PC-3 (cell line): ENCODE measurements at regions not wholly inside any gene's neighbourhood (a gene's known extent, or its start where the extent isn't known, plus 50 kb on each side); places are given as distances from the start of the nearest gene placed in this dataset.

Source experiments
- ATAC-seq: fragments of 200-7000 bp; cut with Tn5 transposase; 2 replicates; pipeline ENCODE4 v1.9.1; 2020; ENCODE audit warnings: mild to moderate bottlenecking, moderate library complexity
- BruUV-seq: library from RNA; stranded (reverse); fragments of 400-500 nt; replicated peaks from 2 replicates; lab custom pipeline; 2021; lab: Mats Ljungman, UMichigan
- CTCF ChIA-PET: fragments of 300-600 bp; sonication (Branson Sonifier 250); formaldehyde crosslinking; loops from one replicate; lab custom pipeline; 2022; ENCODE audit warnings: antibody characterized with exemption; lab: Charles Lee
- POLR2A ChIA-PET: fragments of 300-600 bp; sonication (Branson Sonifier 250); formaldehyde crosslinking; loops from one replicate; lab custom pipeline; 2022; ENCODE audit warnings: antibody characterized with exemption; ENCODE audit not compliant: unreplicated experiment; lab: Charles Lee
- DNase-seq: peaks from one replicate; pipeline ENCODE4 v3.0.0-alpha.2; 2015
- H2AFZ ChIP-seq: fragments of 300-600 bp; sonication (generic); 2 replicates; pipeline ENCODE4 v1.6.0; 2016; ENCODE audit warnings: antibody characterized with exemption, low read length
- H3F3A ChIP-seq: fragments of 300-600 bp; sonication (generic); one replicate; pipeline ENCODE4 v1.6.0; 2017; ENCODE audit warnings: antibody characterized with exemption, low read length, control low read depth, mild to moderate bottlenecking; ENCODE audit not compliant: unreplicated experiment
- H3K27ac ChIP-seq: fragments of 300-600 bp; sonication (generic); 2 replicates; pipeline ENCODE4 v1.5.1; 2016; ENCODE audit warnings: mild to moderate bottlenecking, low read length
- H3K27me3 ChIP-seq: fragments of 300-600 bp; sonication (generic); 2 replicates; pipeline ENCODE4 v1.6.1; 2016; ENCODE audit warnings: low read length, mixed read lengths
- H3K36me3 ChIP-seq: fragments of 300-600 bp; sonication (generic); 2 replicates; pipeline ENCODE4 v1.6.1; 2016; ENCODE audit warnings: low read depth, mixed run types, low read length, mixed read lengths
- H3K4me1 ChIP-seq: fragments of 300-600 bp; sonication (generic); 2 replicates; pipeline ENCODE4 v1.5.1; 2016; ENCODE audit warnings: low read length; ENCODE audit not compliant: insufficient read depth
- H3K4me2 ChIP-seq: fragments of 300-600 bp; sonication (generic); 2 replicates; pipeline ENCODE4 v1.6.0; 2016; ENCODE audit warnings: low read length
- H3K4me3 ChIP-seq: fragments of 300-600 bp; sonication (generic); 2 replicates; pipeline ENCODE4 v1.5.1; 2016; ENCODE audit warnings: mild to moderate bottlenecking, low read length, mixed read lengths
- H3K79me2 ChIP-seq: fragments of 300-600 bp; sonication (generic); 2 replicates; pipeline ENCODE4 v1.6.1; 2017; ENCODE audit warnings: low read length, mixed read lengths
- H3K9ac ChIP-seq: fragments of 300-600 bp; sonication (generic); 2 replicates; pipeline ENCODE4 v1.6.0; 2016; ENCODE audit warnings: mild to moderate bottlenecking, low read length
- H3K9me2 ChIP-seq: fragments of 300-600 bp; sonication (generic); replicated peaks from 2 replicates; pipeline ENCODE4 v1.6.1; 2016; ENCODE audit warnings: mixed run types, low read length, mixed read lengths
- H3K9me3 ChIP-seq: fragments of 300-600 bp; sonication (generic); 2 replicates; pipeline ENCODE4 v1.6.1; 2016; ENCODE audit warnings: low read length, mixed read lengths
- H4K20me1 ChIP-seq: fragments of 300-600 bp; sonication (generic); 2 replicates; pipeline ENCODE4 v1.6.1; 2016; ENCODE audit warnings: low read length, mixed read lengths
- EZH2 ChIP-seq: fragments of 300-600 bp; sonication (generic); IDR thresholded peaks from one replicate; pipeline ENCODE4 v1.6.1; 2017; ENCODE audit warnings: antibody characterized with exemption, mild to moderate bottlenecking, low read length; ENCODE audit not compliant: unreplicated experiment
- EZH2phosphoT487 ChIP-seq: fragments of 300-600 bp; sonication (generic); IDR thresholded peaks from 2 replicates; pipeline ENCODE4 v1.6.1; 2018; ENCODE audit warnings: mild to moderate bottlenecking, antibody characterized with exemption, low read length, borderline replicate concordance
- intact Hi-C: fragments of 100-400 bp; cut with micrococcal nuclease; formaldehyde crosslinking; loops from 2 replicates; pipeline ENCODE4 v1.9.0; 2023
- TF ChIP-seq, protein P1 (sequence below): fragments of 300-600 bp; sonication (generic); conservative IDR thresholded peaks from 2 replicates; pipeline ENCODE4 v1.5.1; 2017; ENCODE audit warnings: antibody characterized with exemption, low read depth, mild to moderate bottlenecking, low read length

DNA sequence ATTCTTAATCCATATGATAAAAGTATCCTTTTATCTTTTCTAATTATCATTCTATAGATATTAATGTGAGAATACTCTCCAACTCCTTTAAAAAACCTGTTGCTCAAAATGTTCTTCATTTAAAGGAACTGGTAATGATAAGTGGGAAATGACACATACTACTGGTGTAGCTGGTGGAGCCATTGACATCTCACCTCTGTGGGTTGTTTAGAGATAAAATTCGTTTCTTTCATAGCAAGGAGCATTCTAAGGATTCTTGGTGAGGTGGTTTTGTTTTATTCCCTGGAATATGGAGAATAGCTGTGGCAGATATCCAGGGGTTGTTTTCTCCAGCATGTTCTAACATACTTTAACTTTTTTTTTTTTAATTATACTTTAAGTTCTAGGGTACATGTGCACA is 299.8 kb upstream of the THBS1 start:
- TF ChIP-seq EZH2phosphoT487 (no peak), EZH2 (no peak)
- TF ChIP-seq, protein P1, sequence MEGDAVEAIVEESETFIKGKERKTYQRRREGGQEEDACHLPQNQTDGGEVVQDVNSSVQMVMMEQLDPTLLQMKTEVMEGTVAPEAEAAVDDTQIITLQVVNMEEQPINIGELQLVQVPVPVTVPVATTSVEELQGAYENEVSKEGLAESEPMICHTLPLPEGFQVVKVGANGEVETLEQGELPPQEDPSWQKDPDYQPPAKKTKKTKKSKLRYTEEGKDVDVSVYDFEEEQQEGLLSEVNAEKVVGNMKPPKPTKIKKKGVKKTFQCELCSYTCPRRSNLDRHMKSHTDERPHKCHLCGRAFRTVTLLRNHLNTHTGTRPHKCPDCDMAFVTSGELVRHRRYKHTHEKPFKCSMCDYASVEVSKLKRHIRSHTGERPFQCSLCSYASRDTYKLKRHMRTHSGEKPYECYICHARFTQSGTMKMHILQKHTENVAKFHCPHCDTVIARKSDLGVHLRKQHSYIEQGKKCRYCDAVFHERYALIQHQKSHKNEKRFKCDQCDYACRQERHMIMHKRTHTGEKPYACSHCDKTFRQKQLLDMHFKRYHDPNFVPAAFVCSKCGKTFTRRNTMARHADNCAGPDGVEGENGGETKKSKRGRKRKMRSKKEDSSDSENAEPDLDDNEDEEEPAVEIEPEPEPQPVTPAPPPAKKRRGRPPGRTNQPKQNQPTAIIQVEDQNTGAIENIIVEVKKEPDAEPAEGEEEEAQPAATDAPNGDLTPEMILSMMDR: no peak
- Histone ChIP-seq H3K4me3 (no peak overlapping the region), H3K9ac (no peak overlapping the region), H3K4me2 (no peak overlapping the region), H3K9me2 (no peaks in the 10 kb centered on the region), H4K20me1 (no peaks in the 10 kb centered on the region), H3K79me2 (no peaks in the 10 kb centered on the region), H3F3A (no peaks in the 10 kb centered on the region), H2AFZ (no peak overlapping the region), H3K36me3 (no peaks in the 10 kb centered on the region), H3K27me3 (no peaks in the 10 kb centered on the region), H3K4me1 (peaks cover 10% of the 10 kb centered on the region), H3K27ac (no peak overlapping the region), H3K9me3 (no peaks in the 10 kb centered on the region)
- no peak for ATAC-seq
- DNase-seq: no peak
- intact Hi-C loops: no loop called here
- POLR2A ChIA-PET: no interaction called here
- no TSS peak for BruUV-seq
- CTCF ChIA-PET: interaction anchor here (0.6 kb wide), 1 partner anchor 911 kb away, joined by 4 read pairs; no protein-coding TSS in a partner anchor

DNA sequence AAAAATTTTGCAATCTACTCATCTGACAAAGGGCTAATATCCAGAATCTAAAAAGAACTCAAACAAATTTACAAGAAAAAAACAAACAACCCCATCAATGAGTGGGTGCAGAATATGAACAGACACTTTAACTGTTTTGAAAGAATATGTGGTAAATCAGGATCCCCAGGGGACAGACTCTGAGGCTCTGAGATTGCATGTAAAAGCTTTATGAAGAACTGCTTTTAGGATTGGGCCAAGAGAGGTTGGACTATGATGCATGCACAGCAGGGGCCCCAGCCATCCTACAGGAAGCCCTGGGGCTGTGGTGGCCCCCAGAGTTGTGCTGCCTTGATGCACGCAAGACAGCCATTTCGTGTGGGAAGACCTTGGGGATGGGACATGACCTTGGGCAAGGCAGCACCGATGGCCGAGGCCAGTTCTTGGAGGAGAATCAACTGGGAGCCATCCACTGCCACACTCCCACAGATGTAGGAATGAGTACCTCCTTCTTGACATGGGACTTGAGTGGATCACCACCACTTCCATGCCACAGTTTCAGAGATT is 298.1 kb upstream of the THBS1 start:
- Histone ChIP-seq H4K20me1 (no peaks in the 10 kb centered on the region), H2AFZ (no peak overlapping the region), H3F3A (no peaks in the 10 kb centered on the region), H3K36me3 (no peaks in the 10 kb centered on the region), H3K27ac (no peak overlapping the region), H3K4me3 (no peak overlapping the region), H3K4me1 (peaks cover 23% of the 10 kb centered on the region), H3K79me2 (no peaks in the 10 kb centered on the region), H3K9me2 (no peaks in the 10 kb centered on the region), H3K27me3 (no peaks in the 10 kb centered on the region), H3K4me2 (no peak overlapping the region), H3K9ac (no peak overlapping the region), H3K9me3 (no peaks in the 10 kb centered on the region)
- DNase-seq (no peak), ATAC-seq (no peak)
- POLR2A ChIA-PET: no interaction called here
- TF ChIP-seq EZH2 (no peak), EZH2phosphoT487 (no peak)
- TF ChIP-seq, protein P1: no peak
- no TSS peak for BruUV-seq
- CTCF ChIA-PET: interaction anchor here (0.6 kb wide), 1 partner anchor 453 kb away, joined by 3 read pairs; no protein-coding TSS in a partner anchor
- intact Hi-C loops: no loop called here

DNA sequence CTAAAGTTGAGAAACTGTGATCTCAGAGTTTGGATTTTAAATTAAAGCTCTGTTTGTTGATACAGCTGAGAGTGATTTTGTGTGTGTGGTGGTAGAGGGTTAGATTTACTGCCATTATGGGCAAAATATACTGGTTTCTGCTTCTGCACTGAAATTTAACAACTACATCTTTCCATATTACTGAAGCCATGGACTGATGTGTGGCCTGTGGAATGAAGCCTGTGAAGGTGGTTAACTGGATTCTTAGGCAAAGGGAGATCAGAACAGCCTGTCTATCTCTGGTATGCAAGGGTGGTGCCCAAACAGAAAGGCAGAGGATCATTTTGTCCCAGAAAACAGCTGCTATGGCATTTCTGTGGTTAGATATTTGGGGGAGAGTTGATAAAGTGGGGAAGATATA is 297.3 kb upstream of the THBS1 start:
- Histone ChIP-seq H2AFZ (no peak overlapping the region), H3K79me2 (no peaks in the 10 kb centered on the region), H3K9me3 (no peaks in the 10 kb centered on the region), H3K9me2 (no peaks in the 10 kb centered on the region), H3K9ac (no peak overlapping the region), H3K27me3 (no peaks in the 10 kb centered on the region), H3K4me2 (no peak overlapping the region), H4K20me1 (no peaks in the 10 kb centered on the region), H3F3A (no peaks in the 10 kb centered on the region), H3K36me3 (no peaks in the 10 kb centered on the region), H3K27ac (no peak overlapping the region), H3K4me1 (peaks cover 29% of the 10 kb centered on the region), H3K4me3 (no peak overlapping the region)
- POLR2A ChIA-PET: no interaction called here
- no TSS peak for BruUV-seq
- DNase-seq (no peak), ATAC-seq (no peak)
- TF ChIP-seq EZH2 (no peak), EZH2phosphoT487 (no peak)
- TF ChIP-seq, protein P1: no peak
- intact Hi-C loops: no loop called here
- CTCF ChIA-PET: interaction anchor here (0.6 kb wide), 1 partner anchor 452 kb away, joined by 3 read pairs; no protein-coding TSS in a partner anchor
